ENCODE measurements at regions not wholly inside any gene's neighbourhood (a gene's known extent, or its start where the extent isn't known, plus 50 kb on each side); places are given as distances from the start of the nearest gene placed in this dataset.

DNA sequence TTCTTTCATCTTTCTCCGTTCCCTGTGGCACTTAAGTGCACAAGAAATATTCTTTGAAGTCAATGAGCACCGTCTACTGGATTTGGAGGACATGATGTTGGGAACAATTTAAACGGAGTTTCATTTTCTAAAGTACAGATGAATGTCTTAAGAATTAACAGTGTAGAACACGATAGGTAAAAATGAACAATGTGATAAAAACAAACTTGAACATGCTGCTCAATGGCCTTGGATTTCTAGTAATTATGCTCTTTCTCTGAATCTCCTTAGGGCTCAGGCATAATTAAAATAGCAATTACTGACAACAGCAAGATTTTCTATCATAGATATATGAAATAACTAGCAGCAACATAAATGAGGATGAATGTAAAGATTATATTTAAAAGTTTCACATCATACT is 142.2 kb upstream of the CDH6 start:
- no peak overlapping the region for H3K4me2 ChIP-seq
- no peaks in the 10 kb centered on the region for H3K4me1 ChIP-seq
- no peaks in the 10 kb centered on the region for H3K9me3 ChIP-seq
- no peak for TF ChIP-seq Cebpa-rat (IDR thresholded peaks at IDR 0.05)
- H3K36me3 ChIP-seq = no peaks in the 10 kb centered on the region
- no peaks in the 10 kb centered on the region for H4K20me1 ChIP-seq
- no peaks in the 10 kb centered on the region for H3K27me3 ChIP-seq
- H3K4me3 ChIP-seq = no peak overlapping the region
- no peak overlapping the region for H3K27ac ChIP-seq
- no peak overlapping the region for H3K9ac ChIP-seq

DNA sequence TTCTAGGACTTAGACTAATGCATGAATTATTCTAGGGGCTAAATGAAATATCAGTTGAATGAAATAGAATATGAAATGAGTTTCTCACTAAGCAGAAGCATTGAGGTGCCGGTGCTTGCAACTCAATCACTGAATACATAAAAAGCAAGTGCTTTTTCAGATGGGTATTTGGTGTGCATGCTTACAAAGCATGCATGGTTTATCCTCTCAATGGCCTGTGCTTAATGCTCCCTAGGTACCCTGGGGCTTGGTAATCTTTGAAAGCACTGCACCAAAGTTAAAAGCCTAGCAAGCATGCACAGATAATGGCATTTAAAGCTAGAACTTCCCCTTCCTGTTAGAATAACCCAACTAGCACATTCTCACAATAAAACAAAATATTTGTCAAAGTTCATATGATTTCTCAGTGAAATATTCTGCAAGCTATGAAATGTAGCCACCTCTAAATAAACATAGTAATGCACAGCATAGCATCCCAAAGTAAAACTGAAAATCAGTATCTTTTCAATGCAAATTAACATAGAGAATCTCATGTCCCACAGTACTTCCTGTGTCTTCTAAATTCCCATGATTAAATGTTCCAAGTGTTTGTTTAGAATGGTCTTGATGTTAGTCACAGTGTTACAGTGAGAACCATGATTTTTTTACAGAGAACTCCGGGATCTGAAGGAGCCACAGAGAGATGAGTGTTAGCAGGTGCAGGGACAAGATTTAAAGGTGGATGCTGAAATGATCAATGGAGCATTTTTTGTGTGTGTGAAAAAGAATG is 143.4 kb upstream of the CDH6 start:
- no peak overlapping the region for H3K4me3 ChIP-seq
- no peaks in the 10 kb centered on the region for H3K36me3 ChIP-seq
- no peak for TF ChIP-seq Cebpa-rat (IDR thresholded peaks at IDR 0.05)
- no peaks in the 10 kb centered on the region for H4K20me1 ChIP-seq
- H3K4me2 ChIP-seq = no peak overlapping the region
- H3K4me1 ChIP-seq = no peaks in the 10 kb centered on the region
- H3K27ac ChIP-seq = no peak overlapping the region
- no peaks in the 10 kb centered on the region for H3K27me3 ChIP-seq
- no peaks in the 10 kb centered on the region for H3K9me3 ChIP-seq
- no peak overlapping the region for H3K9ac ChIP-seq

DNA sequence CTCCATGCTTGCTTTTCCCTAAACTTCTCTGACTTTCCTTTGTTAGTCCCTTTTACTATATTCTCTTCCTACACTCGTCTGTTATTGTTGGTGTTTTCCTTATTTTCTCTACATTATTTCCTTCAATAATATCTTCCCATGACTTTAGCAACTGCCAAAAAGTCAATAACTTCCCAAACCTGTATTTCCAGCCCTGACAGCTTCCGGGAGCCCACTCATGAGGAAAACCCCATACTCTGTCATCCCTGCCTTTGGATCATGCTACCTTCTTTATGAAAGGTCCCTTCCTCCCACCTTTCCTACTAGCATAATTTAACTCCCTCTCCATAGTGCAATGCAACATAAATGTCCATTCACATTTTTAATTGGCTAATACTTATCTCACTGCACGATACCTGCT is 144.0 kb upstream of the CDH6 start:
- Histone ChIP-seq H3K27ac (no peak overlapping the region), H3K9me3 (no peaks in the 10 kb centered on the region), H3K4me3 (no peak overlapping the region), H3K9ac (no peak overlapping the region), H3K27me3 (no peaks in the 10 kb centered on the region), H3K36me3 (no peaks in the 10 kb centered on the region), H4K20me1 (no peaks in the 10 kb centered on the region), H3K4me2 (no peak overlapping the region), H3K4me1 (no peaks in the 10 kb centered on the region)
- TF ChIP-seq Cebpa-rat (IDR thresholded peaks at IDR 0.05) = no peak

DNA sequence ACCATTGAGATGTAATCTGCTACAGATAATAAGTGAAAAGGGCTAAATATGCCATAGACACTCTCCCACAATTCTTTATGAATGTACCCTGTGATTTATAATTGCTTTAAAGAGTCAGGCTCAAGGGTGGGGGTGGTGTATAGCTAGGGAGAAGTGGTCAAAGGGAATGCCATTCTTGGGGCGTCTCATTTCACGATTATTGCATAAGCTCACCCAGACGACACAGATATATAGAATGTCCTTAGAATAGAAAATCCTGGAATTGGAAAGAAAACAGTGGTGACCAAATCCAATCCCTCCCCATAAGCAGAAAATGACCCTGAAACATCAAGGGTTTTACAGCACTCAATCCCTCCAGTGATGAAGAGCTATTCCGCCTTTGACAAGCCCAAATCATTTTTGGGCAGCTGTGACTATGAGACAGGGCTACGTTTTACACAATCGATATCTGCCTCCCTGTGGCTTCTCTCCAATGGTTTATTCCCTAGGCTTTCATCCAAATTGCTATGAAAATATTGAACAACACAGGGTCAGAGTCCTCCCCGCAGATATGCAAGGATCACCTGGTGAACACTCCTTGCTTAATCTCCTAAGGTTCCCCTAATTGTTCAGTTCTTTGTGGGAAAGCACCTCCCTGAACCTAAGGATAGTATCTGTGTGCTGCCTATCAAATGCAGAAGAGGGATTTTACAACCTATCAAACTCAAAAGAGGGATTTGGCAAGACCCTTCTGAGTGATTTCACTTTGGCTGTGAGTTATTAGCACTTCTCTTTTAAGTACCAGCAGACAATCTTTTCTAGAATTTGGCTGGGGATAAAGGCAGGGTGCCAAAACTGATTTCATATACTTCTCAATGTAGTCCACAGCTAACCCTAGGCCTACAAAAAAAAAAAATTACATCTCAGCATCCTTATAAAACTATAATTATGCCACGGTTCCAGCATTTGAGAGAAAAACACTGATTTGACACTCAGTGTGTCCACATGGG is 144.9 kb upstream of the CDH6 start:
- Histone ChIP-seq H3K27ac (no peak overlapping the region), H3K4me1 (no peaks in the 10 kb centered on the region), H4K20me1 (no peaks in the 10 kb centered on the region), H3K36me3 (no peaks in the 10 kb centered on the region), H3K27me3 (no peaks in the 10 kb centered on the region), H3K4me2 (no peak overlapping the region), H3K4me3 (no peak overlapping the region), H3K9me3 (no peaks in the 10 kb centered on the region), H3K9ac (no peak overlapping the region)
- no peak for TF ChIP-seq Cebpa-rat (IDR thresholded peaks at IDR 0.05)

DNA sequence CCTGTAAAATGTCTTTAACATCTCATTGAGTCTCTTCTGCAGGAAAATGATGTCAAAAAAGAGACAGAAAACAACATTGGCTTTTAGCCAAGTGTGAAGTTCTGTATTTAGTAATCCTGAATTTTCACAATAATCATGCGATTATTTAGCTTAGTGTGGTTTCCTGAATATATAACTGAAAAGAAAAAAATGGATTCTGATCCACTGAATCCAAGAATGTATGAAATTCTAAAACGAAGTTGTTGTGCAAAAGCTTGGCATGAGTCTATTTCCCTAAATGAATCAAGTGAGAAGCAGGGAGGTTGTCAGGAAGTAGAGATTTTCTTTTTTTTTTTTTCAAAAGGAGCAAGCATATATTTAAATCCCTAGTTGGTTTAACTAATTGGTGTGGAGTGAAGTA is 145.9 kb upstream of the CDH6 start:
- no peak overlapping the region for H3K9ac ChIP-seq
- no peak overlapping the region for H3K4me3 ChIP-seq
- no peak for TF ChIP-seq Cebpa-rat (IDR thresholded peaks at IDR 0.05)
- no peaks in the 10 kb centered on the region for H3K36me3 ChIP-seq
- H3K27me3 ChIP-seq = no peaks in the 10 kb centered on the region
- H3K9me3 ChIP-seq = no peaks in the 10 kb centered on the region
- no peak overlapping the region for H3K27ac ChIP-seq
- no peaks in the 10 kb centered on the region for H3K4me1 ChIP-seq
- no peaks in the 10 kb centered on the region for H4K20me1 ChIP-seq
- no peak overlapping the region for H3K4me2 ChIP-seq

DNA sequence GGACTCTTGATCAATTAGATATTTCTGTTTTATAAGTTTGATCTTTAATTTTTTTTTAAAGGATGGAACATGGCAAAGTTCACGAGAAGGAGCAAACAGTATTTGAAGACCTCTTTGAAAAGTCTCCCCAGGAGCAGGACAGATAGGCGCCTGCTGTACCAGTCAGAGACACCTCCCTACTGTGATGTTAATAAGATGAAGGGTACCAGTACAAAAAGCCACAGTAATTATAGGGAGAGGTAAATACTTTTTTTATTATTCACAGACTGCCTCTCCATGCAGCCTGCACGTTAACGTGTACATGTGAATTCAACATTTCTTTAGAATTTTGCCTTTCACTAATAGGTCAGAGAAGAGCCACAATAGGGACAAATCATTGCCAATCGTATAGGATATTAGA is 146.5 kb upstream of the CDH6 start:
- no peak overlapping the region for H3K27ac ChIP-seq
- no peaks in the 10 kb centered on the region for H4K20me1 ChIP-seq

DNA sequence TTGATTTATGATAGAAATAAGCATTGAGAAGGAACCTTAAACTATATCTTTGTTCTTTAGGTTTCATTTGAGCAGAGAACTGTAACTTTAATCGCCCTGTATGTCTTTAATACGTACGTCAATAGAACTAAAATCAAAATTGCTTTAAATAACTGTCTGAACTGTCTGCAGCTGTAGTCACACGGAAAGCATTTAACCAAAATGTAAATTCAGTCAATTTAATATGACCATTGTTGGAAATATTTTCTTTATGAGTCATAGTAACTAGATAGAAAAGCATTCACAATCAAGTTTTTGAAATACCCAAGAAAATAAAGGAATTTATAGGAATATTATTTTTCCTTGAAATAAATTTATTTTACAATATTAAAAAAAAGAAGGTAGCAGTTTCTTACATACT is 157.1 kb upstream of the CDH6 start:
- Histone ChIP-seq H3K27ac (no peak overlapping the region), H3K4me3 (no peak overlapping the region)

More for the DNA sequence above, 146.5 kb upstream of the CDH6 start:
- Histone ChIP-seq H3K27me3 (no peaks in the 10 kb centered on the region), H3K4me1 (no peaks in the 10 kb centered on the region), H3K9ac (no peak overlapping the region), H3K4me3 (no peak overlapping the region), H3K4me2 (no peak overlapping the region), H3K9me3 (no peaks in the 10 kb centered on the region), H3K36me3 (no peaks in the 10 kb centered on the region)
- no peak for TF ChIP-seq Cebpa-rat (IDR thresholded peaks at IDR 0.05)

DNA sequence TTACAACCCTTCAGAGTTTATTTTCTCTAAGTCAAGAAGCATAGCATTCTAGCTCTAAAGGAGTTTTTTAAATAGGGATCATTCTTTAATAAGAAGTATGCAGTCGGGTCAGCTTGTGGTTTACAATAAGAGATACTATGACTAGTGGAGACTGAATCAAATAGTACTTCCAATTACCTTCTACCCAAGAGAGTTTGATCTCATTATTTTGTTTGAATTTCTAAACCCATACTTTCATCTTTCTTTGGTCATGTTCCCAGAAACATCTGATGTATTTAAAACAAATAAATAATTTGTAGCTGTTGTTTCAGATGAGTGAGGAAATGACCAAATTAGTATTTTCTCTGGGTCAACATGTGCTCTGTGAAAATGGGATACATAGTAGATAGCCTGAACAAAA is 160.2 kb upstream of the CDH6 start:
- H3K4me2 ChIP-seq = no peak overlapping the region
- no peak overlapping the region for H3K9ac ChIP-seq
- no peaks in the 10 kb centered on the region for H3K36me3 ChIP-seq
- H3K4me3 ChIP-seq = no peak overlapping the region
- no peak for TF ChIP-seq Cebpa-rat (IDR thresholded peaks at IDR 0.05)
- no peaks in the 10 kb centered on the region for H3K27me3 ChIP-seq
- no peaks in the 10 kb centered on the region for H3K4me1 ChIP-seq
- H3K9me3 ChIP-seq = no peaks in the 10 kb centered on the region
- H4K20me1 ChIP-seq = no peaks in the 10 kb centered on the region
- H3K27ac ChIP-seq = no peak overlapping the region

More for the DNA sequence above, 157.1 kb upstream of the CDH6 start:
- Histone ChIP-seq H3K4me2 (no peak overlapping the region), H4K20me1 (no peaks in the 10 kb centered on the region), H3K9ac (no peak overlapping the region), H3K4me1 (no peaks in the 10 kb centered on the region), H3K27me3 (no peaks in the 10 kb centered on the region), H3K9me3 (no peaks in the 10 kb centered on the region), H3K36me3 (no peaks in the 10 kb centered on the region)
- TF ChIP-seq Cebpa-rat (IDR thresholded peaks at IDR 0.05) = no peak

DNA sequence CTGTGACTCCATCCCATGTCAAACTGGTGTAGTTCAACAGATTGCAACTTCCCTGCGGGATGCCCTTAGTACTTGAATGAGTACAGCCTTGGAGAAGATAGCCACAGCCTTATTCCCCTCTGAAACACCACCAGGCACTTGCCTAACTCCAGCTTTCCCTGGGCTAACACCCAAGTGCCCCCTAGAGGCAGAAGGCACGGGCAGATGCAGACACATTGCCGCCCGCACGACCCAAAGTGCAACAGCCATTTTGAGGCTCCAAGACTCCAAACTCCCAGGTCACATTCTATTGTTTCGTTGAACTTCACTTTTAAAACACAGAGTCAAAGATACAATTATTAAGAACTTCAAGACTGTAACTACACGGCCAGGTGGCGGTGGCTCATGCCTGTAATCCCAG is 163.6 kb upstream of the CDH6 start:
- no peak for TF ChIP-seq Cebpa-rat (IDR thresholded peaks at IDR 0.05)

DNA sequence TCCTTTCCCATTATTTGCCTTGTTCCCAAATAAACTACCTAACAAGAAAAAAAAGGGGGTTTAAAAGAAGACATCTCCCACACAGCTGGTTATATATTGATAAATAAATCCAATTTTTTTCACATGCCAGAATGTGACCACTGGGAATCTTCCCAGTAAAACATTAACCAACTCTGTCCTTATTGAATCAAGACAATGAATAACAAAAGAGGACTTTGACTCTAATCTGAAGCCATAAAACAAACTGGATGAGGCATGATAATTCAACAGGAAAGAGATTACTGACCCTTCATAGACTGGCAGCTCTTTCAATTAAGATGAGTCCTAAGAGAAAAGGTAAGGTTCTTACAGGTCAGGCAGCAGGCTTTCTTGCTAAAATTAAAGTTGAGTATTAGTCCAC is 165.8 kb upstream of the CDH6 start:
- no peaks in the 10 kb centered on the region for H3K36me3 ChIP-seq
- no peak overlapping the region for H3K4me2 ChIP-seq
- no peaks in the 10 kb centered on the region for H3K9me3 ChIP-seq
- H3K27me3 ChIP-seq = no peaks in the 10 kb centered on the region
- H3K4me3 ChIP-seq = no peak overlapping the region
- H3K9ac ChIP-seq = no peak overlapping the region
- H3K4me1 ChIP-seq = no peaks in the 10 kb centered on the region
- no peak for TF ChIP-seq Cebpa-rat (IDR thresholded peaks at IDR 0.05)
- H3K27ac ChIP-seq = no peak overlapping the region
- H4K20me1 ChIP-seq = no peaks in the 10 kb centered on the region

More for the DNA sequence above, 163.6 kb upstream of the CDH6 start:
- H3K9ac ChIP-seq = no peak overlapping the region
- H3K4me2 ChIP-seq = no peak overlapping the region
- no peaks in the 10 kb centered on the region for H3K36me3 ChIP-seq
- no peaks in the 10 kb centered on the region for H3K4me1 ChIP-seq
- H3K9me3 ChIP-seq = no peaks in the 10 kb centered on the region
- H3K27ac ChIP-seq = no peak overlapping the region
- no peaks in the 10 kb centered on the region for H3K27me3 ChIP-seq
- H3K4me3 ChIP-seq = no peak overlapping the region
- H4K20me1 ChIP-seq = no peaks in the 10 kb centered on the region

All from BLaER1 (cell line).